WTC11 (cell line): ENCODE measurements at regions not wholly inside any gene's neighbourhood (a gene's known extent, or its start where the extent isn't known, plus 50 kb on each side); places are given as distances from the start of the nearest gene placed in this dataset.

Experiments
- ATAC-seq: fragments of 200-7000 bp; cut with Tn5 transposase; 2 replicates; pipeline ENCODE4 v1.10.0; 2021; ENCODE audit warnings: mild to moderate bottlenecking, moderate library complexity
- CTCF ChIA-PET: fragments of 300-600 bp; sonication (Branson Sonifier 250); formaldehyde crosslinking; loops from one replicate; lab custom pipeline; 2021; ENCODE audit warnings: antibody characterized with exemption; lab: Charles Lee
- POLR2A ChIA-PET: fragments of 350-600 bp; sonication (Branson Sonifier 250); formaldehyde crosslinking; loops from one replicate; lab custom pipeline; 2021; ENCODE audit warnings: antibody characterized with exemption; lab: Charles Lee
- DNase-seq: peaks from one replicate; pipeline ENCODE4 v3.0.0; 2021; ENCODE audit warnings: low spot score
- H3K27ac Mint-ChIP-seq: 2 replicates; pipeline ENCODE4 v1.8.0; 2021; ENCODE audit warnings: mixed read lengths
- H3K27me3 Mint-ChIP-seq: 2 replicates; pipeline ENCODE4 v1.8.0; 2021; ENCODE audit warnings: low read depth, mild to moderate bottlenecking, moderate library complexity, mixed read lengths
- H3K36me3 Mint-ChIP-seq: 2 replicates; pipeline ENCODE4 v1.8.0; 2021; ENCODE audit warnings: mixed read lengths
- H3K4me1 Mint-ChIP-seq: 2 replicates; pipeline ENCODE4 v1.8.0; 2022; ENCODE audit warnings: mixed read lengths
- H3K4me3 Mint-ChIP-seq: 2 replicates; pipeline ENCODE4 v1.8.0; 2021; ENCODE audit warnings: mild to moderate bottlenecking, moderate library complexity, mixed read lengths
- H3K9me3 Mint-ChIP-seq: 2 replicates; pipeline ENCODE4 v1.8.0; 2021; ENCODE audit warnings: mixed read lengths
- CREB1 ChIP-seq: sonication (generic); formaldehyde crosslinking; IDR thresholded peaks from 2 replicates; pipeline ENCODE4 v1.8.0; 2023; ENCODE audit warnings: mild to moderate bottlenecking, missing genetic modification reagents
- FOXK1 ChIP-seq: sonication (generic); formaldehyde crosslinking; IDR thresholded peaks from 2 replicates; pipeline ENCODE4 v1.8.0; 2022; ENCODE audit warnings: mild to moderate bottlenecking, moderate library complexity, missing genetic modification reagents
- JAZF1 ChIP-seq: fragments of 250-450 bp; sonication (Bioruptor Pico); IDR thresholded peaks from 2 replicates; pipeline ENCODE4 v1.9.0; 2021; ENCODE audit warnings: moderate library complexity, mild to moderate bottlenecking, inconsistent platforms
- MYBL2 ChIP-seq: sonication (generic); formaldehyde crosslinking; IDR thresholded peaks from 2 replicates; pipeline ENCODE4 v1.8.1; 2023; ENCODE audit warnings: mild to moderate bottlenecking, moderate library complexity, missing genetic modification reagents
- NFATC4 ChIP-seq: fragments of 250-450 bp; sonication (Bioruptor Pico); IDR thresholded peaks from 2 replicates; pipeline ENCODE4 v1.9.0; 2021; ENCODE audit warnings: mild to moderate bottlenecking
- NFYB ChIP-seq: sonication (generic); formaldehyde crosslinking; conservative IDR thresholded peaks from 2 replicates; pipeline ENCODE4 v1.8.0; 2022; ENCODE audit warnings: low read depth, missing genetic modification reagents
- NR1H2 ChIP-seq: sonication (generic); formaldehyde crosslinking; IDR thresholded peaks from 2 replicates; pipeline ENCODE4 v1.9.0; 2021; ENCODE audit warnings: mild to moderate bottlenecking, moderate library complexity, missing genetic modification reagents
- NR2C2 ChIP-seq: sonication (generic); formaldehyde crosslinking; IDR thresholded peaks from 2 replicates; pipeline ENCODE4 v1.8.0; 2022; ENCODE audit warnings: mild to moderate bottlenecking, missing genetic modification reagents
- SOX15 ChIP-seq: fragments of 250-450 bp; sonication (Bioruptor Pico); IDR thresholded peaks from 2 replicates; pipeline ENCODE4 v1.9.0; 2021; ENCODE audit warnings: mild to moderate bottlenecking
- TP53 ChIP-seq: sonication (generic); formaldehyde crosslinking; IDR thresholded peaks from 2 replicates; pipeline ENCODE4 v1.8.1; 2023; ENCODE audit warnings: mild to moderate bottlenecking, missing genetic modification reagents
- ZNF232 ChIP-seq: sonication (generic); formaldehyde crosslinking; IDR thresholded peaks from 2 replicates; pipeline ENCODE4 v1.8.0; 2022; ENCODE audit warnings: mild to moderate bottlenecking, missing genetic modification reagents
- ZNF423 ChIP-seq: fragments of 250-450 bp; sonication (Bioruptor Pico); IDR thresholded peaks from 2 replicates; pipeline ENCODE4 v2.1.2; 2022; ENCODE audit warnings: mild to moderate bottlenecking, moderate library complexity
- TF ChIP-seq, protein P1 (sequence below): sonication (generic); formaldehyde crosslinking; IDR thresholded peaks from 2 replicates; pipeline ENCODE4 v1.8.0; 2022; ENCODE audit warnings: mild to moderate bottlenecking, missing genetic modification reagents
- TF ChIP-seq, protein P2 (sequence below): sonication (generic); formaldehyde crosslinking; IDR thresholded peaks from 2 replicates; pipeline ENCODE4 v1.8.0; 2022; ENCODE audit warnings: missing genetic modification reagents
- TF ChIP-seq, protein P3 (sequence below): sonication (generic); formaldehyde crosslinking; IDR thresholded peaks from 2 replicates; pipeline ENCODE4 v1.8.1; 2023; ENCODE audit warnings: mild to moderate bottlenecking, moderate library complexity, missing genetic modification reagents
- TF ChIP-seq, protein P4 (sequence below): sonication (generic); formaldehyde crosslinking; IDR thresholded peaks from 2 replicates; pipeline ENCODE4 v1.8.1; 2023; ENCODE audit warnings: mild to moderate bottlenecking, missing genetic modification reagents, moderate library complexity
- TF ChIP-seq, protein P5 (sequence below): sonication (generic); formaldehyde crosslinking; conservative IDR thresholded peaks from 2 replicates; pipeline ENCODE4 v1.8.1; 2023; ENCODE audit warnings: mild to moderate bottlenecking, low read depth, missing genetic modification reagents, moderate library complexity
- TF ChIP-seq, protein P6 (sequence below): sonication (generic); formaldehyde crosslinking; conservative IDR thresholded peaks from 2 replicates; pipeline ENCODE4 v1.8.1; 2022; ENCODE audit warnings: mild to moderate bottlenecking, missing genetic modification reagents
- TF ChIP-seq, protein P7 (sequence below): sonication (generic); formaldehyde crosslinking; IDR thresholded peaks from 2 replicates; pipeline ENCODE4 v1.8.1; 2023; ENCODE audit warnings: mild to moderate bottlenecking, missing genetic modification reagents

DNA sequence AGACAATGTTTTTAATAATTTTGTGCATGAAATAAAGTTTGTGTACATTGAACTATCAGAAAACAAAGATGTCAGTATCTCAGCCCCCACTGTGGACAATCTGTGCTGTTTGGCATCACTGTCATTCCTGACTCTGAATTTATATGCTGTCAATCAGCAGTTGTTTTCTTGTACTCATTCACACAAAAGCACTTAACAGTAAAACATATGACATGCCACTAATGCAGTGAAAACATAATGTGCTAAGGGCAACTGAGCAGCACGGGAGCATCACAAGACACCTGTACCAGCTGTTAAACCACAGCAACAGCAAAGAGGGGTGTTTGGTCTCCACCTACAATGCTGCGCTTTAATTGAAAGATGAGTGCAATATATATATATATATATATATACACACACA is 647.8 kb upstream of the SLC35B3 start:
- Mint-ChIP-seq H3K4me3 (no peak overlapping the region), H3K27ac (no peak overlapping the region), H3K4me1 (peaks cover 17% of the 10 kb centered on the region), H3K27me3 (no peaks in the 10 kb centered on the region), H3K36me3 (no peaks in the 10 kb centered on the region), H3K9me3 (no peaks in the 10 kb centered on the region)
- TF ChIP-seq NFATC4 (CRISPR knock-in tag) (no peak), JAZF1 (CRISPR knock-in tag) (no peak), NR2C2 (CRISPR knock-in tag) (no peak)
- no peak for DNase-seq
- ChIA-PET CTCF (no interaction called here), POLR2A (no interaction called here)
- no peak for ATAC-seq

DNA sequence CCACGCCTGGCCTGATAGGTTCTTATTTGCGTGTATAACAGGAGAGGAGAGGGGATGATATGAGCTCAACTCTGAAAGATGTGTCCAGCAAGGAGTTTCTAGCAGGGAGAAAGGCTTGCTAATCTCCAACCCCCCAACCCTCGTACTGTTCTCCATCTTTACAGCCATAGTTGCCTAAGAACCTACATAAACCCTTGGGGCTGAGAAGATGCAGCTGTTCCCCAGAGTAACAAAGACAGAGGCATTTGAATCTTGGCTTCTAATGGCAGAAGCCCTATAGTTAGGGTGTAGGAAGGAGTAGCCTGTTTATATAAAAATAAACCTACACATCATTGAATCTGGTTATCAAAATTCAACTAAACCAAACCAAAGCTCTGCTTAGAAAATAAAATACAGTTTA is 631.4 kb upstream of the SLC35B3 start:
- Mint-ChIP-seq H3K9me3 (peaks cover 8% of the 10 kb centered on the region), H3K4me3 (no peak overlapping the region), H3K36me3 (no peaks in the 10 kb centered on the region), H3K4me1 (no peaks in the 10 kb centered on the region), H3K27ac (no peak overlapping the region), H3K27me3 (no peaks in the 10 kb centered on the region)
- ATAC-seq (no peak), DNase-seq (no peak)
- CTCF ChIA-PET: no interaction called here
- POLR2A ChIA-PET: no interaction called here
- TF ChIP-seq, protein P1, sequence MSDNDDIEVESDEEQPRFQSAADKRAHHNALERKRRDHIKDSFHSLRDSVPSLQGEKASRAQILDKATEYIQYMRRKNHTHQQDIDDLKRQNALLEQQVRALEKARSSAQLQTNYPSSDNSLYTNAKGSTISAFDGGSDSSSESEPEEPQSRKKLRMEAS: no peak
- TF ChIP-seq, protein P2, sequence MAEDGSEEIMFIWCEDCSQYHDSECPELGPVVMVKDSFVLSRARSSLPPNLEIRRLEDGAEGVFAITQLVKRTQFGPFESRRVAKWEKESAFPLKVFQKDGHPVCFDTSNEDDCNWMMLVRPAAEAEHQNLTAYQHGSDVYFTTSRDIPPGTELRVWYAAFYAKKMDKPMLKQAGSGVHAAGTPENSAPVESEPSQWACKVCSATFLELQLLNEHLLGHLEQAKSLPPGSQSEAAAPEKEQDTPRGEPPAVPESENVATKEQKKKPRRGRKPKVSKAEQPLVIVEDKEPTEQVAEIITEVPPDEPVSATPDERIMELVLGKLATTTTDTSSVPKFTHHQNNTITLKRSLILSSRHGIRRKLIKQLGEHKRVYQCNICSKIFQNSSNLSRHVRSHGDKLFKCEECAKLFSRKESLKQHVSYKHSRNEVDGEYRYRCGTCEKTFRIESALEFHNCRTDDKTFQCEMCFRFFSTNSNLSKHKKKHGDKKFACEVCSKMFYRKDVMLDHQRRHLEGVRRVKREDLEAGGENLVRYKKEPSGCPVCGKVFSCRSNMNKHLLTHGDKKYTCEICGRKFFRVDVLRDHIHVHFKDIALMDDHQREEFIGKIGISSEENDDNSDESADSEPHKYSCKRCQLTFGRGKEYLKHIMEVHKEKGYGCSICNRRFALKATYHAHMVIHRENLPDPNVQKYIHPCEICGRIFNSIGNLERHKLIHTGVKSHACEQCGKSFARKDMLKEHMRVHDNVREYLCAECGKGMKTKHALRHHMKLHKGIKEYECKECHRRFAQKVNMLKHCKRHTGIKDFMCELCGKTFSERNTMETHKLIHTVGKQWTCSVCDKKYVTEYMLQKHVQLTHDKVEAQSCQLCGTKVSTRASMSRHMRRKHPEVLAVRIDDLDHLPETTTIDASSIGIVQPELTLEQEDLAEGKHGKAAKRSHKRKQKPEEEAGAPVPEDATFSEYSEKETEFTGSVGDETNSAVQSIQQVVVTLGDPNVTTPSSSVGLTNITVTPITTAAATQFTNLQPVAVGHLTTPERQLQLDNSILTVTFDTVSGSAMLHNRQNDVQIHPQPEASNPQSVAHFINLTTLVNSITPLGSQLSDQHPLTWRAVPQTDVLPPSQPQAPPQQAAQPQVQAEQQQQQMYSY (CRISPR knock-in tag): no peak
- TF ChIP-seq, protein P3, sequence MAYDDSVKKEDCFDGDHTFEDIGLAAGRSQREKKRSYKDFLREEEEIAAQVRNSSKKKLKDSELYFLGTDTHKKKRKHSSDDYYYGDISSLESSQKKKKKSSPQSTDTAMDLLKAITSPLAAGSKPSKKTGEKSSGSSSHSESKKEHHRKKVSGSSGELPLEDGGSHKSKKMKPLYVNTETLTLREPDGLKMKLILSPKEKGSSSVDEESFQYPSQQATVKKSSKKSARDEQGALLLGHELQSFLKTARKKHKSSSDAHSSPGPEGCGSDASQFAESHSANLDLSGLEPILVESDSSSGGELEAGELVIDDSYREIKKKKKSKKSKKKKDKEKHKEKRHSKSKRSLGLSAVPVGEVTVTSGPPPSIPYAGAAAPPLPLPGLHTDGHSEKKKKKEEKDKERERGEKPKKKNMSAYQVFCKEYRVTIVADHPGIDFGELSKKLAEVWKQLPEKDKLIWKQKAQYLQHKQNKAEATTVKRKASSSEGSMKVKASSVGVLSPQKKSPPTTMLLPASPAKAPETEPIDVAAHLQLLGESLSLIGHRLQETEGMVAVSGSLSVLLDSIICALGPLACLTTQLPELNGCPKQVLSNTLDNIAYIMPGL (CRISPR knock-in tag): no peak
- TF ChIP-seq ZNF423: no peak
- TF ChIP-seq, protein P4, sequence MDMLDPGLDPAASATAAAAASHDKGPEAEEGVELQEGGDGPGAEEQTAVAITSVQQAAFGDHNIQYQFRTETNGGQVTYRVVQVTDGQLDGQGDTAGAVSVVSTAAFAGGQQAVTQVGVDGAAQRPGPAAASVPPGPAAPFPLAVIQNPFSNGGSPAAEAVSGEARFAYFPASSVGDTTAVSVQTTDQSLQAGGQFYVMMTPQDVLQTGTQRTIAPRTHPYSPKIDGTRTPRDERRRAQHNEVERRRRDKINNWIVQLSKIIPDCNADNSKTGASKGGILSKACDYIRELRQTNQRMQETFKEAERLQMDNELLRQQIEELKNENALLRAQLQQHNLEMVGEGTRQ: no peak
- TF ChIP-seq, protein P5, sequence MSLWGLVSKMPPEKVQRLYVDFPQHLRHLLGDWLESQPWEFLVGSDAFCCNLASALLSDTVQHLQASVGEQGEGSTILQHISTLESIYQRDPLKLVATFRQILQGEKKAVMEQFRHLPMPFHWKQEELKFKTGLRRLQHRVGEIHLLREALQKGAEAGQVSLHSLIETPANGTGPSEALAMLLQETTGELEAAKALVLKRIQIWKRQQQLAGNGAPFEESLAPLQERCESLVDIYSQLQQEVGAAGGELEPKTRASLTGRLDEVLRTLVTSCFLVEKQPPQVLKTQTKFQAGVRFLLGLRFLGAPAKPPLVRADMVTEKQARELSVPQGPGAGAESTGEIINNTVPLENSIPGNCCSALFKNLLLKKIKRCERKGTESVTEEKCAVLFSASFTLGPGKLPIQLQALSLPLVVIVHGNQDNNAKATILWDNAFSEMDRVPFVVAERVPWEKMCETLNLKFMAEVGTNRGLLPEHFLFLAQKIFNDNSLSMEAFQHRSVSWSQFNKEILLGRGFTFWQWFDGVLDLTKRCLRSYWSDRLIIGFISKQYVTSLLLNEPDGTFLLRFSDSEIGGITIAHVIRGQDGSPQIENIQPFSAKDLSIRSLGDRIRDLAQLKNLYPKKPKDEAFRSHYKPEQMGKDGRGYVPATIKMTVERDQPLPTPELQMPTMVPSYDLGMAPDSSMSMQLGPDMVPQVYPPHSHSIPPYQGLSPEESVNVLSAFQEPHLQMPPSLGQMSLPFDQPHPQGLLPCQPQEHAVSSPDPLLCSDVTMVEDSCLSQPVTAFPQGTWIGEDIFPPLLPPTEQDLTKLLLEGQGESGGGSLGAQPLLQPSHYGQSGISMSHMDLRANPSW (CRISPR knock-in tag): no peak
- TF ChIP-seq FOXK1: no peak
- TF ChIP-seq, protein P6, sequence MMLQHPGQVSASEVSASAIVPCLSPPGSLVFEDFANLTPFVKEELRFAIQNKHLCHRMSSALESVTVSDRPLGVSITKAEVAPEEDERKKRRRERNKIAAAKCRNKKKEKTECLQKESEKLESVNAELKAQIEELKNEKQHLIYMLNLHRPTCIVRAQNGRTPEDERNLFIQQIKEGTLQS (CRISPR knock-in tag): no peak
- no peak for TF ChIP-seq CREB1 (CRISPR knock-in tag)
- TF ChIP-seq SOX15 (CRISPR knock-in tag): no peak
- no peak for TF ChIP-seq JAZF1 (CRISPR knock-in tag)
- no peak for TF ChIP-seq ZNF232 (CRISPR knock-in tag)
- TF ChIP-seq TP53 (CRISPR knock-in tag): no peak
- no peak for TF ChIP-seq NFYB (CRISPR knock-in tag)
- no peak for TF ChIP-seq MYBL2
- TF ChIP-seq NR1H2: no peak
- TF ChIP-seq, protein P7, sequence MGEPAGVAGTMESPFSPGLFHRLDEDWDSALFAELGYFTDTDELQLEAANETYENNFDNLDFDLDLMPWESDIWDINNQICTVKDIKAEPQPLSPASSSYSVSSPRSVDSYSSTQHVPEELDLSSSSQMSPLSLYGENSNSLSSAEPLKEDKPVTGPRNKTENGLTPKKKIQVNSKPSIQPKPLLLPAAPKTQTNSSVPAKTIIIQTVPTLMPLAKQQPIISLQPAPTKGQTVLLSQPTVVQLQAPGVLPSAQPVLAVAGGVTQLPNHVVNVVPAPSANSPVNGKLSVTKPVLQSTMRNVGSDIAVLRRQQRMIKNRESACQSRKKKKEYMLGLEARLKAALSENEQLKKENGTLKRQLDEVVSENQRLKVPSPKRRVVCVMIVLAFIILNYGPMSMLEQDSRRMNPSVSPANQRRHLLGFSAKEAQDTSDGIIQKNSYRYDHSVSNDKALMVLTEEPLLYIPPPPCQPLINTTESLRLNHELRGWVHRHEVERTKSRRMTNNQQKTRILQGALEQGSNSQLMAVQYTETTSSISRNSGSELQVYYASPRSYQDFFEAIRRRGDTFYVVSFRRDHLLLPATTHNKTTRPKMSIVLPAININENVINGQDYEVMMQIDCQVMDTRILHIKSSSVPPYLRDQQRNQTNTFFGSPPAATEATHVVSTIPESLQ (CRISPR knock-in tag): no peak
